NT2/D1 (cell line): ENCODE measurements at regions not wholly inside any gene's neighbourhood (a gene's known extent, or its start where the extent isn't known, plus 50 kb on each side); places are given as distances from the start of the nearest gene placed in this dataset.

Experiments
- DNase-seq: peaks from one replicate; pipeline ENCODE4 v3.0.0-alpha.2; 2011; ENCODE audit warnings: low read depth, low spot score
- H3K27me3 ChIP-seq: 2 replicates; pipeline ENCODE4 v1.6.0; 2011; ENCODE audit warnings: mild to moderate bottlenecking; ENCODE audit not compliant: insufficient read length, insufficient read depth
- H3K36me3 ChIP-seq: 2 replicates; pipeline ENCODE4 v1.6.1; 2011; ENCODE audit warnings: mild to moderate bottlenecking, low read length, mixed read lengths; ENCODE audit not compliant: insufficient read depth, insufficient read length
- H3K4me1 ChIP-seq: 2 replicates; pipeline ENCODE4 v1.5.1; 2011; ENCODE audit not compliant: insufficient read depth, insufficient read length
- H3K4me3 ChIP-seq: 2 replicates; pipeline ENCODE4 v1.5.1; 2011; ENCODE audit warnings: low read depth; ENCODE audit not compliant: insufficient read length
- H3K9ac ChIP-seq: 2 replicates; pipeline ENCODE4 v1.6.0; 2011; ENCODE audit warnings: low read depth; ENCODE audit not compliant: insufficient read length
- H3K9me3 ChIP-seq: 2 replicates; pipeline ENCODE4 v1.5.1; 2011; ENCODE audit warnings: mild to moderate bottlenecking, low read length; ENCODE audit not compliant: insufficient read depth
- SUZ12 ChIP-seq: IDR thresholded peaks from 2 replicates; pipeline ENCODE4 v1.6.1; 2011; ENCODE audit not compliant: insufficient read length, insufficient read depth; ENCODE audit errors: extremely low read depth
- YY1 ChIP-seq: IDR thresholded peaks from 2 replicates; pipeline ENCODE4 v1.6.1; 2011; ENCODE audit not compliant: insufficient read length, insufficient read depth
- ZNF274 ChIP-seq: IDR thresholded peaks from 2 replicates; pipeline ENCODE4 v1.6.1; 2011; ENCODE audit warnings: mild to moderate bottlenecking, low read depth, low read length

DNA sequence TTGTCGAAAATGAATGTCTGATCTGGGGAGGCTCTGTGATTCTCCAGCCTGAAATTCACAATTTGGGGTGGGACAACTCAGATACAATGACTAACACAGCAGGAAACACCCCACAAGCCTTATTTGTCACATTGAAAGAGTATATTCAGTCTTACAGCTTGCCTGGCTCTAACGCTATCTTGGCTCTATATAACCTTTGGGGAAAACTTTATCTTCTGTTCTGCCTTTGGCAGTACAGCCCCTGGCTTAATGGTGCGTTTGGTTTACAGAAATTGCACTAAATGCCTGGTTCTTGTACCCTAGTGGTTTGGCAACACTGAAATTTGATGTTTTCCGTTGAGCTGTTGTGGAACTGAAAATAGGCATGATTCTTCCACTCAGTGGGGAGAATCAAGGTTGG, 178.1 kb upstream of the VEGFC start:
- Histone ChIP-seq H3K36me3 (no peaks in the 10 kb centered on the region), H3K9me3 (no peaks in the 10 kb centered on the region), H3K4me3 (no peak overlapping the region), H3K27me3 (no peaks in the 10 kb centered on the region), H3K9ac (no peak overlapping the region), H3K4me1 (no peaks in the 10 kb centered on the region)
- DNase-seq: no peak
- TF ChIP-seq SUZ12 (no peak), YY1 (no peak), ZNF274 (no peak)

DNA sequence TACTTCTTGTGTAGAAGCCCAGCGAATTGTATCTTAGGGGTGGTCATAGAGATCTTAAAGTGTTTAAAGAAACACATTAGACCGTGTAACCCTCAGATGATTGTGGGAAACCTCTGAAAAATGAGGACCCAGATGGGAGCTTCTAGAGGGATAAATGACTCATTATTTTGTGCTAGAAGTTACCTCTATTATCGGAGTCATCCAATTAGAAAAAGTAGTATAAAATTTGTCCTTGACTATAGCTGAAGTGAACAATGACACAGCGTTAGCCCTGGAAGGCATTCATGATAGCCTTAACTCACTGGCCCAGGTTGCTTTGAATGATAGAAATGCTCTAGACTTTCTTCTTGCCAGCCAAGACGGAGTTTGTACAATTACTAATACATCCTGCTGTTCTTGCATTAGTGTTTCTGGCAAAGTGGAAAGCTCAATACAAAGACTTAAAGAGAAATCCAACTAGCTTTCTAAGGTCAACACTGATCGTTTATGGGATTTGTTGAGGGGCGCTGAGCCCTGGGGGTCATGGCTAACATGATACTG, 178.9 kb upstream of the VEGFC start:
- no peaks in the 10 kb centered on the region for H3K27me3 ChIP-seq
- no peak for DNase-seq
- no peaks in the 10 kb centered on the region for H3K4me1 ChIP-seq
- no peak for TF ChIP-seq SUZ12
- TF ChIP-seq YY1: no peak
- no peak for TF ChIP-seq ZNF274
- no peak overlapping the region for H3K4me3 ChIP-seq
- H3K9ac ChIP-seq: no peak overlapping the region
- no peaks in the 10 kb centered on the region for H3K36me3 ChIP-seq
- H3K9me3 ChIP-seq: no peaks in the 10 kb centered on the region

DNA sequence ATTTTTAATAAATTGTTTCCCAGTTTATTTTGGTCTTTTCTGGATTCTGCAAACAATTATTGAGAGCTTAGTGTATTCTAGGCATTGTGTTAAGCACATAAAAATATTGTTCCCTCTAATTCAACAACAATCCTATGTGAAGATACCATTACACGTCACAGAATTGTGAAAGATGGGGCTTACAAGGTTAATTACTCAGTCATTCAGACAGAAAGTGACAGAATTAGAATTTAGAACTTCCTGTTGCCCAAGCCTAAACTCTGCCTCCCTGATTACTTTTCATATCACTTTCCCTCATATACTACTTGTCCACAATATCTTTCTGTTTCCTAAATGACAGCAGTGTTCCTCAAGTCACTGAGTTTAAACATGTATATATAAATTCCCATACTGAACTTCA, 186.7 kb upstream of the VEGFC start:
- Histone ChIP-seq H3K36me3 (no peaks in the 10 kb centered on the region), H3K9ac (no peak overlapping the region), H3K4me3 (no peak overlapping the region), H3K9me3 (no peaks in the 10 kb centered on the region), H3K27me3 (no peaks in the 10 kb centered on the region), H3K4me1 (no peaks in the 10 kb centered on the region)
- no peak for DNase-seq
- TF ChIP-seq ZNF274 (no peak), SUZ12 (no peak), YY1 (no peak)

DNA sequence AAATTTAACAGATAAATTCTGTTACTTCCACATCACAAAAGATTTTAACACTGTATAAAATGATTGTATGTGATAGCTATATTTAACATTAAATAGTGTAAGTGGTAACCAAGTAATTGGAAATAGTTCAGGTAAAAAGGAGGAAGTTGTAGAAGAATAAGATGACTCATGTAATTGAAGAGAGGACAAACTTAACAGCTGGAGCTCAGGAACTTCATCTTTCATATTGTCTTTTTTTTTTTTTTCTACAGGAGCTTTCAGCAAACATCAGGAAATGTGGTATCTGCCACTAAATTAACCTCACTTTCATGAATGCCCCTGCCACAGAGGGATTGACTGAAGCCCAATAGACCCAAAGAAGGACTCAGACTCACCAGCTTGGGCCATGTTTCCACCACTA, 188.4 kb upstream of the VEGFC start:
- no peaks in the 10 kb centered on the region for H3K27me3 ChIP-seq
- DNase-seq: no peak
- TF ChIP-seq YY1: no peak
- no peak for TF ChIP-seq ZNF274
- TF ChIP-seq SUZ12: no peak
- no peaks in the 10 kb centered on the region for H3K36me3 ChIP-seq
- H3K9ac ChIP-seq: no peak overlapping the region
- no peaks in the 10 kb centered on the region for H3K9me3 ChIP-seq
- H3K4me3 ChIP-seq: no peak overlapping the region
- no peaks in the 10 kb centered on the region for H3K4me1 ChIP-seq

- no peak overlapping the region for H3K4me3 ChIP-seq
- no peaks in the 10 kb centered on the region for H3K36me3 ChIP-seq
- DNase-seq: no peak
- H3K4me1 ChIP-seq: no peaks in the 10 kb centered on the region
- no peaks in the 10 kb centered on the region for H3K27me3 ChIP-seq
- no peak overlapping the region for H3K9ac ChIP-seq
- no peaks in the 10 kb centered on the region for H3K9me3 ChIP-seq
- TF ChIP-seq ZNF274 (no peak), YY1 (no peak), SUZ12 (no peak)
Observed at GRCh38 chr4:176981551-176981950, 188.8 kb upstream of the VEGFC start.

GRCh38 chr4:176988226-176988625, 195.5 kb upstream of the VEGFC start:
- no peak for DNase-seq
- H3K9me3 ChIP-seq: no peaks in the 10 kb centered on the region
- no peak for TF ChIP-seq ZNF274
- TF ChIP-seq SUZ12: no peak
- no peak for TF ChIP-seq YY1
- H3K9ac ChIP-seq: no peak overlapping the region
- no peaks in the 10 kb centered on the region for H3K27me3 ChIP-seq
- H3K36me3 ChIP-seq: no peaks in the 10 kb centered on the region
- H3K4me1 ChIP-seq: no peaks in the 10 kb centered on the region
- no peak overlapping the region for H3K4me3 ChIP-seq

- Histone ChIP-seq H3K9ac (no peak overlapping the region), H3K36me3 (no peaks in the 10 kb centered on the region), H3K4me1 (no peaks in the 10 kb centered on the region), H3K9me3 (no peaks in the 10 kb centered on the region), H3K4me3 (no peak overlapping the region), H3K27me3 (no peaks in the 10 kb centered on the region)
- TF ChIP-seq YY1: no peak
- no peak for TF ChIP-seq SUZ12
- no peak for TF ChIP-seq ZNF274
- no peak for DNase-seq
Observed at GRCh38 chr4:176989186-176989585, 196.5 kb upstream of the VEGFC start.
